Kidney capillary endothelial cell (primary cell): ENCODE measurements at regions not wholly inside any gene's neighbourhood (a gene's known extent, or its start where the extent isn't known, plus 50 kb on each side); places are given as distances from the start of the nearest gene placed in this dataset.

ENCODE experiments used
- DNase-seq: peaks from one replicate; pipeline ENCODE4 v3.0.0-alpha.2; 2018; ENCODE audit warnings: low spot score

DNA sequence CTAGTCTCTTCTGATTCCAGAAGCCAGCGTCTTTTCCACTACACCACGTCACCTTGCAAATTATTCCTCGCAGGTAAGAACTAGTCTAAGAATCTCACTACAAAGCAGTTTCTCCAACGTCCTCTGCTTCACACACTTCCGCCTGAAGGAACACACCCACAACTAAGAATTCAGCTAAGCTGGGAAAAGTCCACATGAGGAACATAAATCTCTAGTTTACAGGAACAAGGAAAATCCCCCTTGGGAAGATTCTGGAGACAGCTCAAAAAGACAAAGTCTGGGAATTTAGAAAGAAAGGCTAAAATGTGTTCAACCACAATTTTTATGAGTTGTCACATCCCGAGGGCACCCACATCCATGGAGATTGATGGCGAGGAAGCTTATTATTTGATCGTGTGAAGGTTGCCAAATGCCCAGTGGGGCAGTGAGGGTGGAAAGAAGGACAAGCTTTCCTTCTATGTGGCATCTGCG is 780.2 kb upstream of the TBX3 start:
- no peak for DNase-seq

DNA sequence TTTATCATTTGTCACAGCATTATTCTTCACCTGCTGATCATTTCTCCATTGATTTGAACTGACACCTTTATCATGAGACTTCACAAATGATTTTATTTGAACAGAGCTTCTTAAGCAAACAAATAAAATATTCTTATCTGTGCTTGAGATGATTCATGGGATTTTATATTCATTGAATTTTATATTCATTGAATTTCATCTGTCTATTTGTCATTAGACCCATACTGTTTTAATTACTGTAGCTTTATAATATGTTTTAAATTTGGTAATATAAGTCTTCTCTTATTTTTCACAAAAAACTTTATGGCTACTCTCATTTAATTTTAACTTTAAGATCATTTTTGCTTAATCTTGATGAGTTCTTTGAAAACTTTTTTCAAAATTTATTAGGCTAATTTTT is 777.4 kb upstream of the TBX3 start:
- no peak for DNase-seq

DNA sequence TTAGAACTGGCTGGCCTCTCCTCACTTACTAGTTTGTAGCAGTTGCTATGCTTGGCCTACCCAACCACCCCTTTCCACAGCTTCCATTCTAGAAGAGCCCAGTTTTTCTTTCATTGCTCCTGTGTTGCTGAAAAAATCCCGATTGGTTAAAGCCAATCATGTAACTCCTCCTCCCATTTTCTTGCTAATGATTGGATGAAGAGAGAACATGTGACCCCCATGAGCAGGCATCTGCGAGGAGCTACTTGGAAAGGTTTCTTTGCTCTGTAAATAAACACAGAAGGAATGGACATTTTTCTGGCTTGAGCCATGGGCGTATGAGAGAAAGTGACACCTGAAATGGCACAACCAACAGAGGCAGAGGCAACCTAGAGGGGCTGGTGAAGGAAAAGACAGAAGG is 773.8 kb upstream of the TBX3 start:
- DNase-seq, result no peak

DNA sequence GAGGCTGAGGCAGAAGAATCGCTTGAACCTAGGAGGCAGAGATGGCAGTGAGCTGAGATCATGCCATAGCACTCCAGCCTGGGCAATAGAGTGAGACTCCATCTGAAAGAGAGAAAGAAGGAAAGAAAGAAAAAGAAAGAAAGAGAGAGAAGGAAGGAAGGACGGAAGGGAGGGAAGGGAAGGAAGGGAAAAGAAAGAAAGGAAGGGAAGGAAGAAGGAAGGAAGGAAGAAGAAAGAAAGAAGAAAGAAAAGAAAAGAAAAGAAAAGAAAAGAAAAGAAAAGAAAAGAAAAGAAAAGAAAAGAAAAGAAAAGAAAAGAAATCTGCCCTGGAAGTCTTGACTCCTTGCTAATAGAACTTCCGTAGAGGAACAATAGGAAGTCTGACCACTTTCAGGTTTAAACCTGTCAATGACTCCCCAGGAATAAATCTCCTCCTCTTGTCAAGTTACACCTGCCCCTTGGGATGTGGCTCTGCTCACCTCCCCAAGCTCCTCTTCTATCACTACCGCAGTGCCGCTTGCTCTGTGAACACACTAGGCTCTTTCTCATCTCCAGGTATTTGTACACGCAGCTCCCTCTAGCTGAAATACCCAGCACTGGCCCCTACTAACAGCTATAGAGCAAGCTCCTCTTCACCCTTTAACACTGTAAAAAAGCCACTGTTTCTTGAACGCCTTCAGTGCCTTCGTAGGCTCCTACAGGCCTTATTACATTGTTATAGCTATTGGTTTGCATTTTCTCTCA is 773.1 kb upstream of the TBX3 start:
- no peak for DNase-seq

DNA sequence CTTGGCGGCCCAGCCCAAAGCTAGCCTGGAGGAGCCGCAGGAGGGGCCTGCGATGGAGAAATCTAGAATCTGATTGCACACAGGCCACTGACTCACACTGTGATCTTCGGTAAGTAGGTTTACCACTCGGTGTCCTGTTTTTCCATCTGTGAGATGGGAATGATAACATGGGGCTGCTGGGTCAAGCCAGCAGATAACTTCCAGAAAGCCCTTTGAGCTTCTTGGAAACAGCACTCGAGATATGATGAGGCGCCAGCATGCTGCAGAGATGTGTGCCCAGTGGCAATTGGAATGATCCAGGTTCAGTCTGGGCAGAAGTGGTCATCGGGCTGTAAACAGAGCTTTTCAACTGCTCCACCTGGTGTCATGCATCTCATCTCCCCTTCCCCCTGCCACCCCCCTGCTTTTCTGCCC is 771.3 kb upstream of the TBX3 start:
- DNase-seq, result no peak

DNA sequence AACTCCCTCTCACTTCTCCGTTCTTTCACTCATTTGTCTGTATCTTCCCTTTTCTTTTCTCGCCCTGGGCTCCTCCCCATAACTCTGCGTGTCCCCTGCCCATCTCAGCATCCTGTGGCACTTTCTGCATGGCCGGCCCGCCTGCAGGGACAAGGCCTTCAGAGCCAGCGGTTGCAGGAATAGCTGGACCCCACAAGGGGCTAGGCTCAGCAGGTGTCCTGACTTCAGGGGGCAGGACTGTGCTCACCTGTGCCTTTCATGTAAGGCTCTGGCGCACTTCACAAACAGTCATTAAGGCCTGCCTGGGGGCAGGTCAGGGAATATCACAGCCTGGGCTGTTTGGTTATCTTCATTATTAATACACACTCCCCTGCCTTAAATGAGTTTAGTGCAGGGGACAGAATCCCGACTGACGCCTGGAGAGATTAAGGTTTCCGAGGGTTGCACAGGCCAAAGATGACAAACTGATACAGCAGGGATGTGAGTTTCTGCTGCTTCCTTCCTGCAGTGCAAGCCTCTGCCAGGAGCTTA is 768.8 kb upstream of the TBX3 start:
- DNase-seq, result no peak

DNA sequence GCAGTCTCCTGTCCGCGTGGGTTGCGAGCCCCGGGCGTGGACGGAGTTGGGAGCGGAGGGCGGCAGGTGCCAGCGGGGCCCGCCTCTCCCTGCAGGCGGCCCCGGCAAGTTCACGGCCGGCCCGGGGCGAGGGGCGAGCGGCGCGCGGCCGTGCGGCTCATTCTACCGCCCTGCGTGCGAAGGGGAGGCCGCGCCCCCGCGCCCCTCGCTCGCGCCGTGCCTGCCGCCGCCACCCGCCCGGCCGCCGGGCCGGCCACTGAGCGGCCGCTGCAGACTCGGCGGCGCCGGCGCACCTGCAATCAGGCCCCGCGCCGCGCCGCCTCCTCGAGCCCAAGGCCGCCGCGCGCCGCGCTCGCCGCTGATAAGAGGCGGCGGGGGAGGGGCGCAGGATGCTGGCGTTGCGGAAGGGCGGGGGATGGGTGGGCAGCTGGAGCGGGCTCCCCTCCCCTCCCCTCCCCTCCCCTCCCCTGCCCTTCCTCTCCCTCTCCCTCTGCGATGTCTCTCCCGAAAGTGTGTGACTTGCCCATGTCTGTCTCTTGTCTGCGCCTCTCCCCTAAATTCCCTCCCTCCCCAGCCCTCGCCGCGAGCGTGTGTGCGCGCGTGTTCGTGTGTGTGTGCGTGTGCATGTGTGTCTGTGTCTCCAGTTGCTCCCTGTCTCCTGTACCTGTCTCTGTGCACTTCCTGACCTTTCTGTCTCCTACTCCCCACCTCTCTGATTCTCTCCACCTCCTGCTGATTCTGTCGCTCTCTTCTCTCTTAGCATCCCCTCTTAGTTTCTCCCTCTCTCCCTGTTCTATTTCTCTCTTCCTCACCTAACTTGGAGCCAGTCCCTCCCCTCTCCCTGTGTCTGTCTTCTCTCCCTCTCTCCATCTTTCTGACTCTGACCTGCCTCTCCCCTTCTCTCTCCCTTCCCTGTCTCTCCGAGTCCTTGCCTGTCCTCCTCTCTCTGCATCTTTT is 768.1 kb upstream of the TBX3 start:
- DNase-seq, result peak; percentile 69

DNA sequence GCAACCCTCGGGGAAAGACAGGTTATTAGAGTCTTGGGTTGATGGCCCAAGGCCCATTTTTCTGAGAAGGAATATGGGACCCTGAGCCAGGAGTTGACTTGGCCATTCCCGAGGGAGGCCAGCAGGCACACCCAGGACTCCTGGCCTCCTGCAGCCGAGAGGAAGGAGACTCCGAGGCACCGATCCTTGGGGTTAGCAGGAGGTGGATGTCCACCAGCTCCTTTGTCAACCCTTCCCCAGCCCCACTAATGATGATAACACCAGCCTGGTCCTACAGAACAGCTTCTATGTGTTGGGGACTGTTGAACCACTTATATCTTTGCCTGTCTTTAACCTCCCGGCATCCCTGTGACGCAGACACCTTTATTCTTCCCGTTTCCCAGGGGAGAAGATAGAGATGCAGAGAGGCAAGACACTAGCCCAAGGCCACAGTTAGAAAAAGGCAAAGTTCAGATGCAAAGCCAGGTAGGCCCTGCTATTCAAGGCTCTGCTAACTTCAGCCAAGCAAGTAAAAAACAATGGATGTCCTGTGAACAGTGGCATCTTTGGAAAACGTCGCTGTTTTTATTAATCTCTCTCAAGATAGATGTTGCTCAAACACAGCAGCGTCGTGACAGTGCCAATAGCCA is 767.3 kb upstream of the TBX3 start:
- DNase-seq, result no peak

DNA sequence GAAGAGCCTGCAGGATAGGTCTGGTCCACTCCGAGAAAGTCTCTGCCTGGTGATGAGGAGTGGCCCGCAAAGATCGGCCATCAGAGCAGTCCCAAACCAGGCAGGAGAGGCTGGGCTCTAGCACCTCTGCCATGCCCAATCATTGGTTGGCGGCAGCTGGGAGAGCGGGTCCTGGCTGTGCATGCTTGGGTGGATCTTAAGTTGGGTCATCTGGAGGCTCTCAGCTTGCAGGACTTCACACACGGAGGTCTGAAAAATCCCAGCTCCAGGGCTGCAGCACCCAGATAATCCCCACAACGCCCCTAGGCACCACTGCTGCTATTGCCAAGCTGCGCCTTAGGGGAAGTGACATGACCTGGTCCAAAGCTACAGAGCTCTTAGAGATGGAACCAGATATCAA is 766.7 kb upstream of the TBX3 start:
- DNase-seq, result no peak

DNA sequence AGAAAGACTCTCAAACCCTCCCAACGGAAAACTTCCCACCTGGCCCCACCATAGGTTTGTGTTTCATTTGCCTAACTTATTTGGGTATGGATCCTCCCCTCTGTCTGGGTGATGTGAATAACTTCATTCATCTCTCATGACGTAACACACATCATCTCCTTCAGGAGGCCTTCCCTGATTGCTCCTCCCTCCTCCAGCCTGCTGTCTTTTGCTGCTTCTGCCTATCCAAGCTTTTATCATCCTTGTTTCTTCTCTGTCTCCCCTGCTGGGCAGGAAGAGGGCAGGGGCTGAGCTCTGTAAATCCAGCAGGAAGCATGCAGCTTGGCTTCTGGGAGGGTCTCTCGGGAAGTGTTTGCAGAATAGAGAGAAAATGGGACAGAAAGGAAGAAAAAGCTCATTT is 766.0 kb upstream of the TBX3 start:
- no peak for DNase-seq

DNA sequence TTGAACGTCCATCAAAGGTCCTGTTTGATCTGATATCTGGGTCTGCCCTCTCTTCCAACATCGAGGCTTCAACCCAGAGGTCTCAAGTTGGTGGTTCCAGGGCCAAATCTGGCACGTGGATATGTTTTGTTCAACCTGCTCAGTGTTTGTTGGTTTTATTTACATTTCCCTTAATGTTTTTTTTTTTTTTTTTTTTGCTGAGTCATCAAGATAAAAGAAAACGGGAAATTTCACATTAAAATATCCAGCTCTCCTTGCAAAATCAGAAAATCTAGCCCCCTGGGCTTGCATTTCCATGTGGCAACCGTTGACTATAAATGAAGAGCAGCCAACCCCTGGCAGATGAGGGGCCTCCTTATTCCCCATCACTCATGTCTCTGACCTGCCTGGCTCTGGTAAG is 765.6 kb upstream of the TBX3 start:
- no peak for DNase-seq

DNA sequence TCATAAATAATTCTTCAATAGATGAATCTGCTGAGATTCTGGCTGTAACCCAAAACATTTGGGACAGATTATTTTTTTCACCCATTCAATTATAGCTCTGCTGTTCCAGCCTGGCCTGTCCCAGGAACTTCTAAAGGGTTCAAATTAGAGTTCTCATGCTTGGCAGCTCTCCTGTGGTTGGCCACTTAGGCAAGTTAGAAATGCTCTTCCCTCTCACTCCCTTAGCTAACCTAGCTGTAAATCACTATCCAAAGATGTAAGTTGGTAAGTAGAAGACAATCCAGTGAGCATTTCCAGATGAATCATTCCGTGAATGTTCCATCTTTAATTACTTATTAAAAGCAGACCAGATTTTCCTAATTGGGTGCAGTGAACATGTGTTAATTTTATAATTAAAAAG is 760.4 kb upstream of the TBX3 start:
- DNase-seq, result no peak

DNA sequence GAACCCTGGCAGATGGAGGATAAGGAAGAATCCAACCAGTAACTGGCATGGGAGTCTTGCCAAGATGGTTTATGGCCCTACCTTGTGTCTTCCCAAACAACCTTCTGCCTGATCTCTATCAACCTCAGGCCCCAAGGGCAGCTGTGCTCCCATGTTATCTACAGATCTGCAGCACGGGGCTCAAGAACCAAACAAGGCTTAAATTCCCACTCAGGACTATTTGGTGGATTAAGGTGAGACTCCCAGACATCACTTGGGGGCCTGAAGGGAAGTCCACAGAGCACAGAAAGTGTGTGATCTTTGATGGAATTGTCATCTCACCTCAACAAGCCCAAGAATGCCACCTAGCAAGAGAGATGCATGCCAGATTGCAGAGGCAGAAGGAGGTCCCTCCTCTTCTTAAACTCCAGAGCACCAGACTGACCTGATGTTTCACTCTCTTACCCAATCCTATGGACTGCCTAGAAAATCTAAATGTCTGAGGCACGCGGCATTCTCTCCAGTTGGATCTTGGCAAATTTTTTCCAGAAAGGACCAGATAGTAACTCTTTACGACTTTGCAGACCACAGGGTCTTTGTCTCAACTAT is 759.5 kb upstream of the TBX3 start:
- no peak for DNase-seq

DNA sequence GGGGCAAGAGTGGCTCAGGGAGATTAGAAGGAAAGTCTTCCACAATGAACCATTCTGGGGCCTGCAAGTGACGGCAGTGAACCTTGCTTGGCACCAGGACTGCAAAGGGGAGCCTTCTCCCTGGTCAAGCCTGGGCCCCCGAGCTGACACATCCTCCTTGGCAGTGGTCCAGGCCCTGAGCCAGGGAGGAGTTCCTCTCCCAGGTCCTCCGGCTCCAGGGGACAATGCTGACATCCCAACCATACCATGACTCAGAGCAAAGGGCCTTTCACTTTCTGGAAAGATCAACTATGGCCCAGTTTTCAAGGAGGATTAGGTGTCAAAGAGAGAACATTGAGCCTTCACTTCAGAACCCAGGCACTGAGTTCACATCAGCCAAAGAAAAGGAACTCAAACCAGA is 756.5 kb upstream of the TBX3 start:
- DNase-seq, result peak; percentile 99

DNA sequence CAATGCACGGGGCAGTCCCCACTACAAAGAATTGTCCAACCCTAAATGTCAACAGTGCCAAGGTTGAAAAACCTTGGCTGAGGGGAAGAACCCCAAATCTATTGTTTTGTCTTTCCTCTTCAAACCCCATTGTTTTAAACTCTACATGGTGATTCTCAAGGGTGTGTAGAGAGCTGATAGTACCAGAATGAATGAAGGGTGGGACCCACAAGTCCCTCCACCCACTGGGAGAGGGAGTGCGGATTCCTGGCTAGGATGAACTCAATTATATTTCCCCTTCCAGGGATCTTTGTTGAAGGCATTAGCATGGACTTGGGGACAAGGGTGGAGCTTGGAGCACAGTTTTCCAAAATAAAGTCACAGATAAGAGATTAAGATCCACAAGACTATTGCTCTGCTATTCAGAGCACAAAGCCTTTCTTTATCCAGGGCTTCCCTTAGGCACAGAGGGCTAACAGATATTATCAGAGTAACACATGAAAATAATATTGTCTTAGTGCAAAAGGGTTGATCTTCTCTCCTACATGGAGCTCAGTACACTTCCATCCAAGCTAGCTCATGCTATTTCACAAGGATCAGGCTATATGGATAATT is 755.1 kb upstream of the TBX3 start:
- no peak for DNase-seq

DNA sequence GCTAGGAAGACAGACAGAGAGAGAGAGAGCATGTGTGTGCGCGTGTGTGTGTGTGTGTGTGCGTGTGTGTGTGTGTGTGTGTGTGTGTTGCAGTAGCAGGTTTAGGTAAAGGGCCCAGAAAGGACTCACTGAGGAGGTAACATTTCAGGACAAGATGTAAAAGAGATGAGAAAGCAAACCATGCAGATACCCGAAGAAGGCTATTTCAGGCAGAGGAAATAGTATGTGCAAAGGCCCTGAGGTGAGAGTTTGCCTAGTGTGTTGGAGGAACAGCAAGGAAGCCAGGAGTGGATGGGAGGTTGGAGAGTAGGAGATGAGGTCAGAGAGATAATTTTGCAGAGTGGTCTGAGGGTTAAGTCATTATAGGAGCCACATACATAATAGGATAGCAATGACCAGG is 754.3 kb upstream of the TBX3 start:
- no peak for DNase-seq

DNA sequence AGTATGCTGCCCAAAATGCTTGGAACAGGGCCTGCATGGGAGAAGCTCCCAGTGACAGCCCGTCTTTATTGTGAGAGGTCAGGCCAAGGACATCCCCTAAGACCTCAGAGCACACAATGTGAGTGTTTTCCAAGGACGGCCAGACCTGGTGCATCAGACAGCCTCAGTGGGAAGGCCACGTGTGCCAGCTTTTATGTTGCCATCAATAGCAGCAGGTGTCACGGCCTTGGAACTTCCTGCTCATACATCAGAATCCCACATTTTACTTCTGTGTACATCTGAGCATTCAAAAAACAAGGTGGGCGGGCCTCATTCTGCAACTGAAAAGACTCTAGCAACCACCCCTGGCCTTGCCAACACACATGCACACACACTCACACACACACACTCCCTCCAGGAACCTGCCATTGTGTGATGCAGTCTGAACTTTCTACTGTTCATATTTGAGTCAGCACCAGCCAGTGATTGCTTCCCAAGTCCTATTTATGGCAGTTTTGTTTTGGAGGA is 753.1 kb upstream of the TBX3 start:
- peak; percentile 91 for DNase-seq

DNA sequence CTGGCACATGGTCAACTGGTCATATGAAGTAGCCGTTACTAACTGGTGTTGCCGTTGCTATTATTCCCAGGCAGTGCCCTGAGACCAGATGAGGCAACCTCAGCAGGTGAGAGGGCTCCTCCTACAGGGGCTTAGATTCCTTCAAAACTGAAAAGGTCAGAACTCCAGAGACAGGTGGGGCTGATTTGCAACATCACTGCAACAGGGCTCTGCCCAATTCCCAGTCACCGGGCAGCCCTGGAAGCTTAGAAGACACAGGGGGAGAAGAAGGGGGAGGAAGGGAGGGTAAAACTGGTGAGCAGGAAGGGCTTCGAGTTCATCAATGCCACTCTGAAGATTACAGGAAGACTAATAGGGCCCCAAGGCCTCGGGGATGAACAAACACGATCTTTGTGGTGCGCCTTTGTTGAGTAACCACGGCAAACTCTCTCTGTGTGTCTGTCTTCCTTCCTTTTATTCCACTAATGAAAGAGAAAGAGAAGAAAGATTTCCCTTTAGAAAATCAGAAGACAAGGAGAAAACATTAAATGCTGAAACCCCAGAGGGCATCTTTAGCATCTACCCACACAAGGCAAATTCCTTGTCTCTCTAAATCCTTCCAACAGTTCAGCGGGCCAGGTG is 749.1 kb upstream of the TBX3 start:
- DNase-seq, result no peak

DNA sequence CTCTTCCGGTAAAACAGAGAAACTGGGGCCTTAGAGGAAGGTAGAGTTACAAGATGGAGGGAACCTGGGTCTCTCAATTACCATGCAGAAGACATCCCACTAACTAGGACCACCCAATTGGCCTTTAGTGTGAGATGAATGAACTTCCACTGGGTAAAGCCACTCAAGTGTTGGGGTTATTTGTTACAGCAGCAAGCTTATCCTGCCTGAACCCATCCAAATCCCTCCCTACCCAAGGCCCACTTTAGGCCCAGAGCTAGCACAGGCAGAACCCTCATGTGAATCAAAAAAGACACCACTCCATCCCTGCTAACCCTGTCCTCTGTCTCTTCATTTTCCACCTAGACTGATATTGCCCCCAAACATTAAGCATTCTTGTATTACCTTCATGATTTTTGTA is 746.7 kb upstream of the TBX3 start:
- DNase-seq, result no peak

DNA sequence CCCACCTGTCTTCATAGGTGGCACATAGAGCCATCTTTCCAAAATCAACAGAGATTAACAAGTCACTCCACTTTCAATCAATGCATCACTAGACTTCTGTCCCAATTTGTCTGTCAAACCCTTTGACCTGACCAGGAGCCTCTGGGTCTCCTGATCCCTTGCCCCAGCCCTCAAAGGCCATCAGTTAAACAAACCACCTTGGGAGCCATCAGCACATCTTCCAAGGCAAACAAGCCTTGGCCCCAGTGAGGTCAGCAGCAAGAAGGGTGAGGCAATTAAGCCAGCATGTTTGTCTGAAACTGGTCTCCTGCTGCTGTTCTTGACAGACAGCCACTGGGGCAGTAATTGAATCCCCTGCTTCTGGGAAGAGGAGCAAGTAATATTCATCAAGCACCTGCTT is 742.8 kb upstream of the TBX3 start:
- DNase-seq, result no peak

DNA sequence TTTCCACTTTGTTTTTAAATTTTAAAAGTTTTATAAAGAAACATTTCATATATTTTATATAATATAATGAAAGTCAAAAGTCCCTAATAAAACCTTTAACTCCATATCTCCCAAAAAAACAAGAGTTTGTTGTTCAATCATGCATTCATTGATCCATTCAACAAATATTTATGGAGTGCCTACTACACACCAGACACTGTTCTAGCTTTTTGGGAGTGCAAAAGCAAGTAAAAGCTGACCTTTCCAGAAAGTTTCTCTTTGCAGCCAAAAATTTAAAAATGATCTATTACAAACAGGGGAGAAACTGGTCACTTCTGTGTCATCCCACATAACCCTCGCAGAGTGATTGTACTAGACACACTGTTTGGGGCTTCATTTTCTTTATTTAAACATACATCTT is 740.0 kb upstream of the TBX3 start:
- DNase-seq, result no peak
